Body of pancreas (tissue), 4 donors: ENCODE measurements at regions not wholly inside any gene's neighbourhood (a gene's known extent, or its start where the extent isn't known, plus 50 kb on each side); places are given as distances from the start of the nearest gene placed in this dataset.

ENCODE experiments used
- ATAC-seq: fragments of 150-250 bp; one replicate; pipeline ENCODE4 v1.9.1; 2016
- DNase-seq, 4 donors: peaks; one replicate each; pipeline ENCODE4 v3.0.0-alpha.2; 2019
- H3K27ac ChIP-seq, 4 donors: fragments of 200-600 bp; sonication (generic); 1 replicate in 3 of 4; 2 replicates in 1 of 4; pipeline versions ENCODE4 v1.5.1 to v1.6.1; 2016 to 2019; ENCODE audit warnings: mild to moderate bottlenecking in 1 of 4, mixed read lengths in 1 of 4, moderate library complexity in 1 of 4
- H3K27me3 ChIP-seq, 2 donors: fragments of 200-600 bp; sonication (generic); one replicate each; pipeline ENCODE4 v1.6.0; 2016; ENCODE audit warnings: mild to moderate bottlenecking in 1 of 2
- H3K36me3 ChIP-seq, 2 donors: fragments of 200-600 bp; sonication (generic); replicated peaks in 1 of 2; 2 replicates each; pipeline ENCODE4 v1.5.1; 2016; ENCODE audit warnings: low read depth in 2 of 2; ENCODE audit not compliant: insufficient read depth in 1 of 2
- H3K4me1 ChIP-seq: fragments of 200-600 bp; sonication (generic); one replicate; pipeline ENCODE4 v1.6.0; 2016
- H3K4me3 ChIP-seq, 2 donors: fragments of 200-600 bp; sonication (generic); 1 replicate in 1 of 2; 2 replicates in 1 of 2; pipeline ENCODE4 v1.5.1; 2016 to 2019
- H3K9me3 ChIP-seq, 3 donors: fragments of 200-600 bp; sonication (generic); 1 replicate in 2 of 3; 2 replicates in 1 of 3; pipeline ENCODE4 v1.5.1; 2016
- POLR2A ChIP-seq, 3 donors: fragments of 450-650 bp; IDR thresholded peaks; one replicate each; pipeline ENCODE4 v1.6.1; 2016; ENCODE audit warnings: antibody characterized with exemption in 3 of 3, mild to moderate bottlenecking in 2 of 3
- WGBS, 2 donors: methylation state at CpG; one replicate each; pipeline ENCODE4 v1.1.5; 2017; 5-methylcytosine and 5-hydroxymethylcytosine counted together
- intact Hi-C: fragments of 100-400 bp; cut with DNase I; formaldehyde crosslinking; loops from one replicate; pipeline ENCODE4 v1.15.1; 2023
- TF ChIP-seq, protein P1 (sequence below), 7 experiments: fragments of 450-650 bp in 4 of 7; fragments of 200-600 bp in 3 of 7; sonication (generic) in 3 of 7; IDR thresholded peaks; one replicate each; pipeline ENCODE4 v1.5.1; 2016 to 2019; ENCODE audit warnings: antibody characterized with exemption in 7 of 7

DNA sequence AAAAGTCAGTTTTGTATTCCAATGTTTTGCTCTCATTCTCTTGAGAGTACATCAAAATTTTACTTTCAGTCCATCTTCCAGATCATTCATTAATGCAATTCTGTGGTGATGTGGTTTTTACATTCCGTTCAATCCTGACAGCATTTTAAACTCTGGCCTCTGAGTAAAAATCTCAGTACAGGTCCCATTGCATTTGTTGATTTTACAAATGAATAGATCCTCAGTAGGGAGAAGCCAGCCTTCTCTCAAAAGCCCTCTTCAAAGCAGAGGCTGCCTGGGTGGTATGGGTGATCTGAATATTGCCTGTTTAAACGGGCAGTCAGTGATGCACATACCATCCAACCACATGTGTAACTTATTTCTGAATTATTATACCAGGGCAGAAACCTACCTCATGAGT, 72.5 kb upstream of the TSC22D2 start:
- 71 to 74% methylated on average over 2 of the region's 2 CpGs for WGBS, 2 donors
- intact Hi-C loops: no loop called here
- no peaks in the 10 kb centered on the region for H3K36me3 ChIP-seq
- TF ChIP-seq, protein P1, sequence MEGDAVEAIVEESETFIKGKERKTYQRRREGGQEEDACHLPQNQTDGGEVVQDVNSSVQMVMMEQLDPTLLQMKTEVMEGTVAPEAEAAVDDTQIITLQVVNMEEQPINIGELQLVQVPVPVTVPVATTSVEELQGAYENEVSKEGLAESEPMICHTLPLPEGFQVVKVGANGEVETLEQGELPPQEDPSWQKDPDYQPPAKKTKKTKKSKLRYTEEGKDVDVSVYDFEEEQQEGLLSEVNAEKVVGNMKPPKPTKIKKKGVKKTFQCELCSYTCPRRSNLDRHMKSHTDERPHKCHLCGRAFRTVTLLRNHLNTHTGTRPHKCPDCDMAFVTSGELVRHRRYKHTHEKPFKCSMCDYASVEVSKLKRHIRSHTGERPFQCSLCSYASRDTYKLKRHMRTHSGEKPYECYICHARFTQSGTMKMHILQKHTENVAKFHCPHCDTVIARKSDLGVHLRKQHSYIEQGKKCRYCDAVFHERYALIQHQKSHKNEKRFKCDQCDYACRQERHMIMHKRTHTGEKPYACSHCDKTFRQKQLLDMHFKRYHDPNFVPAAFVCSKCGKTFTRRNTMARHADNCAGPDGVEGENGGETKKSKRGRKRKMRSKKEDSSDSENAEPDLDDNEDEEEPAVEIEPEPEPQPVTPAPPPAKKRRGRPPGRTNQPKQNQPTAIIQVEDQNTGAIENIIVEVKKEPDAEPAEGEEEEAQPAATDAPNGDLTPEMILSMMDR (IDR thresholded peaks at IDR 0.05): no peak
- TF ChIP-seq POLR2A (IDR thresholded peaks at IDR 0.05): no peak
- DNase-seq (no peak), ATAC-seq (no peak)
- H3K4me1 ChIP-seq: no peaks in the 10 kb centered on the region
- no peak overlapping the region for H3K4me3 ChIP-seq
- H3K27ac ChIP-seq: no peak overlapping the region
- H3K9me3 ChIP-seq: peaks cover 0 to 6% (median 0%) of the 10 kb centered on the region in 3 donors
- no peaks in the 10 kb centered on the region for H3K27me3 ChIP-seq

DNA sequence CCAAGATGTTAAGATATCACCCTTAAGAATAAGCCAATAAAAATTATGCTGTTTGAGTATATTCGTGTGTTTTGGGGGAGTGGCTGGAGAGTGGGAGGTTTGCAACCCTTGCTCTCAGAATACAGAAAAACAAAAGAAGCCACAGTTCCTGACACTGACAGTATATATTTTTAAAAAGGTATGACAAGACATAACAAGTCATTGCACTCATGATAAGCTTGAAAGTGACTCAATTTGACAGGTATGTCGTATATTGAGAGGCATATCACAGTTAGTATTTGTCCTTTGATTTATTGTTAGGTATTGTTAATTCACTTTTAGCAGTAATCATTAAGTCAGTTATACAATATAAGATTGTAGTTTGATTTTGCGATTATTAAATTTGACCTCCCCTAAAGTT, 73.1 kb upstream of the TSC22D2 start:
- ATAC-seq (no peak), DNase-seq (no peak)
- Histone ChIP-seq H3K4me1 (no peaks in the 10 kb centered on the region), H3K27me3 (no peaks in the 10 kb centered on the region), H3K4me3 (no peak overlapping the region), H3K27ac (no peak overlapping the region), H3K9me3 (peaks cover 0 to 6% (median 0%) of the 10 kb centered on the region in 3 donors), H3K36me3 (no peaks in the 10 kb centered on the region)
- TF ChIP-seq, protein P1 (IDR thresholded peaks at IDR 0.05): no peak
- TF ChIP-seq POLR2A (IDR thresholded peaks at IDR 0.05): no peak
- WGBS, 2 donors: 66 to 85% methylated on average over 3 of the region's 3 CpGs
- intact Hi-C loops: no loop called here

DNA sequence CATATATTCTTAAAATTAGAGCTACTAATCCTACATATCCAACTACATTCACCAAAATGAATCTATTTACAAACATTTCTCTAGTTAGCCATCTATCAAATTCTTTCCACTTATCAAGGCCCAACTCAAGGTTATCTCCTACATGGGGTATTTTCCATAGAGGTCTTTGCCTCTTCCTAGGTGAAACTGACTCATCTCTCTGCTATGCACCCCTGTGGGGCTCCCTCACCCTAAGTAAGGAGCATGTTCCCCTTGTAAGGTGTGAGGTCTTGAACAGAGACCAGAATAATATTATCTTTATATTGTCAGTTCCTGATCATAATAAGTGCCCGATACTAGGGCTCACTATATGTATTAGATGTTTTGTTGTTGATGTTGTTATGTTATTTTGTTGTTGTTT, 74.6 kb upstream of the TSC22D2 start:
- Histone ChIP-seq H3K27me3 (no peaks in the 10 kb centered on the region), H3K4me1 (no peaks in the 10 kb centered on the region), H3K4me3 (no peak overlapping the region), H3K27ac (no peak overlapping the region), H3K36me3 (no peaks in the 10 kb centered on the region), H3K9me3 (peaks cover 0 to 6% (median 0%) of the 10 kb centered on the region in 3 donors)
- intact Hi-C loops: no loop called here
- no peak for DNase-seq
- 100% methylated on average over 1 of the region's 1 CpG for WGBS, 2 donors
- ATAC-seq: no peak
- TF ChIP-seq, protein P1 (IDR thresholded peaks at IDR 0.05): no peak
- no peak for TF ChIP-seq POLR2A (IDR thresholded peaks at IDR 0.05)

DNA sequence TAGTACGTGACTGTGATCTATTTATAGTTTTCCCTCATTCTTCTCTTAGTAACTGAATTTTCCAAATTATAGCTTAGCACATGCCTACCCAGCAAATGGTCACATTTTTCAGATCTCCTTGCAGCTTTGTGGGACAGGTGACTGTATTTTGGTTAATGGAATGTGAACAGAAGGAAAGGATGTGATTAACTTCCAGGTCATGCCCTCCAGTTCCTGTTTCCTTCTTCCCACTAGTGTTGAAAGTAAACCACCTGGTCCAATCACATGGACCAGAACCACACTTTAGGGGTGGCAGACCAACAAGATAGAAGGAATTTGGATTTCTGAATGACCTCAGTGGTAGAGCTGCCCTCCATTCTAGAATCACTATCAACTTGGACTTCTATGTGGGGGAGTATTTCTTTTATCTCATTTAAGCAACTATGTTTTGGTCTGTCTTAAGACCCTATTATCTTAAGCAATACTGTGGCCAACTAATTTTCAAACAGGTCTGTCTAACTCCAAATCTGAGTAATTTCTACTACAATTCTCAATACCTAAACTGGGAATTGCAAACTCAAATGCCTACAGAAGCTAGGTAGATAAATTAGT, 76.0 kb upstream of the TSC22D2 start:
- intact Hi-C loops: no loop called here
- ATAC-seq: no peak
- no peaks in the 10 kb centered on the region for H3K36me3 ChIP-seq
- TF ChIP-seq, protein P1 (IDR thresholded peaks at IDR 0.05): no peak
- TF ChIP-seq POLR2A (IDR thresholded peaks at IDR 0.05): no peak
- no peaks in the 10 kb centered on the region for H3K4me1 ChIP-seq
- no peaks in the 10 kb centered on the region for H3K27me3 ChIP-seq
- DNase-seq: no peak
- H3K9me3 ChIP-seq: no peaks in the 10 kb centered on the region
- no peak overlapping the region for H3K27ac ChIP-seq
- no peak overlapping the region for H3K4me3 ChIP-seq
- 17 to 33% methylated on average over 1 of the region's 1 CpG for WGBS, 2 donors

DNA sequence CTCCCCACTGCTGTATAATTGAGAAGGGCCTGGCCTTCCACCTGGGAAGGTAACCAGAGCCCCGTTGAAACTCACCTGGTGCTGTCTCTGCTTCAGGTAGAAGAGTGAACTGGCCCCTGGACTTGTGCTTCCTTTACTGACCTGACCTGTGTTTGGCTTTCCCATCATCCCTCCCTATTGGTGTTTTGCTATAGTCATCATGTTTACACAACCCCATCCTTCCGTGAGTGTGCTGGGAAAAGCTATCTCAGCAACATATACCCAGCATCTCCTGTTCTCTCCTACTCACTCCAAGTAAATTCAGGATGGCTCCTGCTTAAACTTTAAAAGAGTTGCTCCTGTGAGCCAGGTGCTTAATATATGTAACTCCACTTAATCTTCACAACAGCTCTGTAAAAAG, 77.2 kb upstream of the TSC22D2 start:
- no peak for TF ChIP-seq POLR2A (IDR thresholded peaks at IDR 0.05)
- TF ChIP-seq, protein P1 (IDR thresholded peaks at IDR 0.05): no peak
- Histone ChIP-seq H3K9me3 (no peaks in the 10 kb centered on the region), H3K27ac (no peak overlapping the region), H3K36me3 (no peaks in the 10 kb centered on the region), H3K4me1 (no peaks in the 10 kb centered on the region), H3K4me3 (no peak overlapping the region), H3K27me3 (no peaks in the 10 kb centered on the region)
- WGBS, 2 donors: 68 to 73% methylated on average over 2 of the region's 2 CpGs
- DNase-seq: no peak
- intact Hi-C loops: no loop called here
- ATAC-seq: no peak
